ENCODE measurements at regions not wholly inside any gene's neighbourhood (a gene's known extent, or its start where the extent isn't known, plus 50 kb on each side); places are given as distances from the start of the nearest gene placed in this dataset.

DNA sequence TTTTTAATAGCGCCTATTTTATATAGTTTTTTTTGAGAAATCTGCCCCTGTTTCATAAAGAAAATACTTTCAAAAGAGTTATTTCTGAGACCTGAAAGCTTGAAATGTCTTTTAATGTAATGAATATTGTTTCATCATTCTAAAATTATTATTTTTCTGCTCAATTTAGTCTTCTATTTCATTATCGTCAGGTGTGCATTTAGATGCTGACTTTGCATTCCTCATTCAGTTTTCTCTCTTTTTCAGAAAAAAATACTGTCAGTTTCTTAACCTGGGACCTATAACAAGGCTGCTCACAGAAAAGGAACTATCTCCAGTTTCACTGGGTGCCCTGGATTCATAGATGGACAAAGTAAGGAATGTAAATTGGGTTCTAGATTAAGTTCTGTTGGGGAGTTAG lies 1631.7 kb downstream of the SUCLG1 start:
- TF ChIP-seq, protein P1, sequence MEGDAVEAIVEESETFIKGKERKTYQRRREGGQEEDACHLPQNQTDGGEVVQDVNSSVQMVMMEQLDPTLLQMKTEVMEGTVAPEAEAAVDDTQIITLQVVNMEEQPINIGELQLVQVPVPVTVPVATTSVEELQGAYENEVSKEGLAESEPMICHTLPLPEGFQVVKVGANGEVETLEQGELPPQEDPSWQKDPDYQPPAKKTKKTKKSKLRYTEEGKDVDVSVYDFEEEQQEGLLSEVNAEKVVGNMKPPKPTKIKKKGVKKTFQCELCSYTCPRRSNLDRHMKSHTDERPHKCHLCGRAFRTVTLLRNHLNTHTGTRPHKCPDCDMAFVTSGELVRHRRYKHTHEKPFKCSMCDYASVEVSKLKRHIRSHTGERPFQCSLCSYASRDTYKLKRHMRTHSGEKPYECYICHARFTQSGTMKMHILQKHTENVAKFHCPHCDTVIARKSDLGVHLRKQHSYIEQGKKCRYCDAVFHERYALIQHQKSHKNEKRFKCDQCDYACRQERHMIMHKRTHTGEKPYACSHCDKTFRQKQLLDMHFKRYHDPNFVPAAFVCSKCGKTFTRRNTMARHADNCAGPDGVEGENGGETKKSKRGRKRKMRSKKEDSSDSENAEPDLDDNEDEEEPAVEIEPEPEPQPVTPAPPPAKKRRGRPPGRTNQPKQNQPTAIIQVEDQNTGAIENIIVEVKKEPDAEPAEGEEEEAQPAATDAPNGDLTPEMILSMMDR (IDR thresholded peaks at IDR 0.05) = no peak
- no peak overlapping the region for H3K4me3 ChIP-seq
- no peak for FAIRE-seq
- no peak for DNase-seq
- no peaks in the 10 kb centered on the region for H3K36me3 ChIP-seq
- H3K4me1 ChIP-seq = peaks cover 0 to 6% (median 5%) of the 10 kb centered on the region in 3 donors
- intact Hi-C loops (cut with DNase I) = no loop called here
- WGBS, 2 donors = 87 to 91% methylated on average over 2 of the region's 2 CpGs
- no peak for ATAC-seq
- no peaks in the 10 kb centered on the region for H3K9me3 ChIP-seq
- H3K27me3 ChIP-seq = no peaks in the 10 kb centered on the region
- H3K27ac ChIP-seq = no peak overlapping the region

DNA sequence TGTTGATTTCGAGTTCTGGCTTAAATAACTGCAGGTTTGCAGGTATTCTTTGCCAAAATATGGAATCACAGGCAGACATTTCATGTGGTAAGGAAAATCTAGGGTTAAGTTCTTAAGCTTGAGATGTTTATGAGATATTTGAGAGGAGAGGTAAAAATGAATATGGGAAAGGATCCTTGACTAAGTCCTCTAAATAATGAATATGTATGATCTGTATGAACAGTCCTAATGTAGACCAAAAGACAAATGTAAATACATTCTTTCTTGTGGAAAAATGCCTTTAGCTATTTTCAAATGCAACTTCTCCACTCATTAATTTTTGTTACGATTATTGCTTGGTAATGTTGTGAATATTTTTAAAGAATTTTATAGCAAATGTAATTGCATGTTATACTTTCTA lies 1632.6 kb downstream of the SUCLG1 start:
- FAIRE-seq = no peak
- no peak for ATAC-seq
- peaks cover 0 to 6% (median 5%) of the 10 kb centered on the region in 3 donors for H3K4me1 ChIP-seq

DNA sequence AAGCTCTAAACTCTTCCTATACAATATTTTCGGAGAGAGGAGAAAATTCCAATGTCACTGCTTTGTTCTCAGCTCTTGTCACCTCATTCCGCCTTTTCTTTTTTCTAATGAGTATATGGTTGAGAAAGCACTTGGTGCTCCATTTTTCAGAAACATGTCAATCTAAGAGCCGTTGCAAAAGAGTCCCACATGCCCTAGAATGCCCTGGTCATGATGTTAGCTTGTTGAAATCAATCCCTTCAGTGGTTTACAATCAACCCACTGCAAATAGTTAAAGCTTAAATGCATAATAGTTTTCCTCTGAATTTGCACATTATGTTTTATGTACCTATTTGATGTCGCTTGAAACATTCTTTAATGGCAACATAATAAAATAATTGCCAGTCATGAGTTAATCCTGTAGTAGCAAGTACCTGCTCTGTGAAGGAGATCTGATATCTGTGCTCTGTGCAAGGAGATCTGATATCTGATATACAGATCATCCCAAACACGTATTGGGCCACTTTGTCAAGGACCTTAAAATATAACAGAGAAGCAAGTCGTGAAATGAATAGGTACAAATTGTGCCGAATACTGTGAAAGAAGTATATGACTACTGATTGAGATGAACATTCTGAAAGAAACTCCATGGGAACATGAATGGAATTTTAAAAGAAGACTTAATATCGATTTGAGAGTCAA lies 1633.5 kb downstream of the SUCLG1 start:
- Histone ChIP-seq H3K27me3 (no peaks in the 10 kb centered on the region), H3K9me3 (no peaks in the 10 kb centered on the region), H3K27ac (no peak overlapping the region), H3K4me1 (peaks cover 0 to 5% (median 3%) of the 10 kb centered on the region in 3 donors), H3K36me3 (no peaks in the 10 kb centered on the region), H3K4me3 (no peak overlapping the region)
- ATAC-seq (no peak), DNase-seq (no peak), FAIRE-seq (no peak)
- intact Hi-C loops (cut with DNase I) = no loop called here
- TF ChIP-seq, protein P1 (IDR thresholded peaks at IDR 0.05) = no peak
- 76 to 86% methylated on average over 8 of the region's 8 CpGs for WGBS, 2 donors

More for the DNA sequence above, 1632.6 kb downstream of the SUCLG1 start:
- Histone ChIP-seq H3K4me3 (no peak overlapping the region), H3K27ac (no peak overlapping the region), H3K9me3 (no peaks in the 10 kb centered on the region), H3K27me3 (no peaks in the 10 kb centered on the region), H3K36me3 (no peaks in the 10 kb centered on the region)
- TF ChIP-seq, protein P1 (IDR thresholded peaks at IDR 0.05) = no peak
- 74 to 82% methylated on average over 2 of the region's 2 CpGs for WGBS, 2 donors
- no peak for DNase-seq
- intact Hi-C loops (cut with DNase I) = no loop called here

DNA sequence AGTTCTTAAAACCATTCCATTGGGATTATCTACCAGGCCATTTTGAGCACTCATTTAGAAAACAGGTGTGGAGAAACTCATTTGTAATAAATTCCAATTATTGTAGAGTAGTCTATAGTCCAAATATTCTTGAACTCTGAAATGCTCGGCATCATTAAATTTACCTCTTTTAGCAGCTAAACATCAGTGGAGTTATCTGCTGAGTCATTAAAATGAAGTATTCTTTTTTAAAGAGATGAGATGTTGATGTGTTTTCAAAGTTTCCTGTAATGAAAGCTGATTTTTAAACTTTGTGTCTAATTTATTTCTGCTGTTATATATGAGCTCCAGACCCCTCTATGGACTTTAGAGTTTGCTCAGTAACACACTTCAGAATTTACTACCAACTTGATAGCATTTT lies 1635.2 kb downstream of the SUCLG1 start:
- Histone ChIP-seq H3K27ac (no peak overlapping the region), H3K27me3 (no peaks in the 10 kb centered on the region), H3K4me1 (no peaks in the 10 kb centered on the region), H3K4me3 (no peak overlapping the region), H3K36me3 (no peaks in the 10 kb centered on the region), H3K9me3 (no peaks in the 10 kb centered on the region)
- intact Hi-C loops (cut with DNase I) = no loop called here
- no peak for DNase-seq
- WGBS, 2 donors = 71 to 86% methylated on average over 1 of the region's 1 CpG
- TF ChIP-seq, protein P1 (IDR thresholded peaks at IDR 0.05) = no peak
- no peak for ATAC-seq
- no peak for FAIRE-seq

DNA sequence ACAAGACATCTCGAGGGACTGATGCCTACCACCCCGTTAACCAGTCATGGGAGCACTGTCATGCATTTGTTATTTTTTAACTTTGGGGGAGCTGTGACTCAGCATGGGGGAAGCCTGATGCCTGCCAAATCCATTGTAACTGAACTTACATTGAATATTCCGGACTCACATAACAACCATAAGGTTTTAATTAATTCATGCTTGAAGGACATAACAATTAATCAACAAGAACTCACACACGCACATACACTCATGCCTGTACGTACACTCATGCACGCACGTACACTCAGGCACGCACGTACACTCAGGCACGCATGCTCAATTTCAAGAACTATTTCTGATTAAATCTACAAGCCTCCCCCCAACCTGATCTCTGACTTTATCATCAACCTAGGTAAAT lies 1639.1 kb downstream of the SUCLG1 start:
- H3K27me3 ChIP-seq = no peaks in the 10 kb centered on the region
- H3K4me1 ChIP-seq = no peaks in the 10 kb centered on the region
- no peaks in the 10 kb centered on the region for H3K36me3 ChIP-seq
- H3K27ac ChIP-seq = no peak overlapping the region
- 88 to 93% methylated on average over 10 of the region's 10 CpGs for WGBS, 2 donors
- intact Hi-C loops (cut with DNase I) = no loop called here
- TF ChIP-seq, protein P1 (IDR thresholded peaks at IDR 0.05) = no peak
- ATAC-seq (no peak), DNase-seq (no peak), FAIRE-seq (no peak)
- H3K4me3 ChIP-seq = no peak overlapping the region
- H3K9me3 ChIP-seq = no peaks in the 10 kb centered on the region

All from pancreas (tissue), 10 donors.